Head of caudate nucleus (tissue), 42 donors: ENCODE measurements at regions not wholly inside any gene's neighbourhood (a gene's known extent, or its start where the extent isn't known, plus 50 kb on each side); places are given as distances from the start of the nearest gene placed in this dataset.
"Not testable (repeated sequence)": the region's sequence is repeated elsewhere in the genome, so short reads cannot be mapped to it uniquely, and the experiment has no call there.

ENCODE experiments used
- DNase-seq, 42 donors: peaks; one replicate each; pipeline versions ENCODE4 v3.0.0 to v3.0.0-alpha.2; 2020 to 2021; ENCODE audit warnings: mixed read lengths in 7 of 42
- intact Hi-C: fragments of 100-400 bp; cut with DNase I; formaldehyde crosslinking; loops from one replicate; pipeline ENCODE4 v1.15.0; 2022

DNA sequence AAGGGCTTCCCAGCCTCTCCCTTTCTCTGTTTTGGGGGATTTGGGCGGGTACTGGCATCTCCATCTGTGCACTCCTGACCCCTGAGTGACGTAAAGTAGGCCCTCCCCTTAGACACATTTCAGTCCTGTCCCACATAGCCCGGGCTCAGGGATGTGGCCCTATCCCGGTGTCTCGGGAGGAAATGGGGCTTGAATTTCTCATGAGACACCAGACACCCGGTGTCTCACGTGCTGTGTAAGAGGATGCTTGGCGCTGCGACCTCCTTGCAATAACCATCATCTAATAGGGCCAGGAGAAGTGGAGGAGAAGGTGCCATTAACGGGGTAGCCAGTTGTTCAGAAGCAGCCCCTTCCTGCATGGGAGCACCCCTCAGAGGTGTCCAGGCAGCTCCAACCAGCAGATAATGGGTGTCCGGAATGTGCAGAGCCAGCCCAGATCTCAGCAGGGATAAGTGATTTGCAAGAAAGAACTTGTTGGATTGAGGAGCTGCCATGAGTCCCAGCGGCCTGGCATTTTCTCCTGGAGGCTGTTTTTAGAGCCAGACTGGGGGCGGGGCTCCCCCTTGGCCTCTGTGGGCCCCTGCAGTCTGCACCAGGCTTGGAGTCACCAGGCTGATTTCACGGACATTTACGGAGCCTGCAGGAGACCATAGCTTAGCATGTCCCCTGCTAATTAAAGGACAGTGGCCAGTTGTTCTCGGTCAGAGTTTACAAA lies 372.0 kb downstream of the PREX1 start:
- intact Hi-C loops: no loop called here
- DNase-seq: peak in 13 of 42 donors; percentile 5 to 54 (median 25)

DNA sequence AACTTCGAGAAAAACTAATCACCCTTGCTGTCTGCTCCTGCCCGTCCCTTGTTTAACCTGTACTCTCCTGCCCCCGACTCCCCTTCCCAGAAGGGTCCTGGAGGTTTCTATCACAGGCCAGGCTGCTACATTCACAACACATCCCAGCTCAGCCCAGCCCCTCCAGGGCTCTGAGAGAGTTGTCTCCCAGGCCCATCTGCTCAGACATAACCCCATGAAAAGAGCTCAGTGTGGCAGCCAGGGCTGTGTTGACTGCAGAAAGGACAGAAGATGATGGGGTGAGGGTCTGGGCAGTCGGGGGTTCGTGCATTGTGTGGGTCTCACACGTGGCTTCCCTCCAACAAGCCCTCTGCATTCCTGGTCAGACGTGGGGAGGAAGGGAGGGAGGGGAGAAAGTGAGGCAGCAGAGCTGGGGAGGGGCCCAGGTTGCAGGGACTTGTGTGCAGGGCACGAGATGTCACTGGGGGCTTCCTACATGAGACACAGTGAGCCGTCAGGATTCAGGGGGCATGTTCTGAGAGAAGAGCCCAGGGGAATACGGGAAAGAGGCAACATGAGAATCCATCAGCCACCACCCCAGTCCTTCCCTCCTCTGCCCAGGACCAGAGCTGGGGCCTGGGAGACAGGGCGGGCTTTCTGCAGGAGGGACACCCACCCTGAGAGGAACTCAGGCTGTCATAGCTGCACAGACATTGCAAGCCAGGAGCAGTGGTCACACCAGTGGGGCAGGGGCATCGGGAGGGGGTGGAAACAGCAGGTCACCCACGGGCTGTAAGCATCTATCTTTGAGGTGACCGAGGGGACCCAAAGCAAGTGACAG lies 372.9 kb downstream of the PREX1 start:
- intact Hi-C loops: no loop called here
- DNase-seq: no peak

DNA sequence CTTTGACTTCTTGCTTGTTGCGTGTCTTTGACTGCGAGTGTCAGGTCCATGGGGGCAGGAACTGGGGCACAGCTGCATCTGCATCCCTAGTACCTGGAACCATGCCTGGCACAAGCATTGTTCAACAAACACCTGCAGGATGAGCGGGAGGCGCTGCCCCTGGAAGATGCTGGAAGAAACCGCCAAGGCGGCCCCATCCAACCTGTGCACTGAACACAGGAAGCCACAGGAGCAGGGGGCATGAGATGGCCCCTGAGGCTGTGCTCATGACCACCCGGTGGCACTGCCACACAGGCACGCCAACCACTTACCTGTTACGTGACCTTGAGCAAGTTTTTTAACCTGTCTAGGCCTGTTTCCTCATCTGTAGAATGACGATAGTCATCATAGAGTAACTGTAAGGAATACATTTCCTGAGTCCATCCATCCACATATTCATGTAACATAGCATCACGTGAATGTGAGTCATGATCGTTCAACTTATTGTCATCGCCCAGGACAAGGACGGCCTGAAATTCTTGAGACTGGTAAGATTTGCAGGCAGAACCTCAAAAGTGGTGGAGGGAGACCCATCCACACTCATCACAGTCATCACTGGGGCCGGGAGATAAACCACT lies 374.2 kb downstream of the PREX1 start:
- intact Hi-C loops: no loop called here
- DNase-seq: no peak

DNA sequence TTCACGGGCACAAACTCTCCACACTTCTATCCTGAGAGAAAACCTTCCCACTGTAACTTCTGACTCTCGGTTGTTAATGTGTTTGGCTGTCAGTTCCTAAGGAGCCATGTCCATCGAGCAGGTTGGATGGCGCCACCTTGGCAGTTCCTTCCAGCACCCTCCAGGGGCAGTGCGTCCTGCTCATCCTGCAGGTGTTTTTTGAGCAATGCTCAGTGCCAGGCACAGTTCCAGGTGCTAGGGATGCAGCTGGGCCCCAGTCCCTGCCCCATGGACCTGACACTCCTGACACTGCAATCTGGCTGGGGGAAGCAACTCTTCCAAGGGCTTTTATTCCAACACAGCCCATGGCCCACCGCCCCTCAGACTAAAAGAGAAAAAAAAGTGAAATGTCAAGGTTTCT lies 376.4 kb downstream of the PREX1 start:
- intact Hi-C loops: no loop called here
- no peak for DNase-seq

DNA sequence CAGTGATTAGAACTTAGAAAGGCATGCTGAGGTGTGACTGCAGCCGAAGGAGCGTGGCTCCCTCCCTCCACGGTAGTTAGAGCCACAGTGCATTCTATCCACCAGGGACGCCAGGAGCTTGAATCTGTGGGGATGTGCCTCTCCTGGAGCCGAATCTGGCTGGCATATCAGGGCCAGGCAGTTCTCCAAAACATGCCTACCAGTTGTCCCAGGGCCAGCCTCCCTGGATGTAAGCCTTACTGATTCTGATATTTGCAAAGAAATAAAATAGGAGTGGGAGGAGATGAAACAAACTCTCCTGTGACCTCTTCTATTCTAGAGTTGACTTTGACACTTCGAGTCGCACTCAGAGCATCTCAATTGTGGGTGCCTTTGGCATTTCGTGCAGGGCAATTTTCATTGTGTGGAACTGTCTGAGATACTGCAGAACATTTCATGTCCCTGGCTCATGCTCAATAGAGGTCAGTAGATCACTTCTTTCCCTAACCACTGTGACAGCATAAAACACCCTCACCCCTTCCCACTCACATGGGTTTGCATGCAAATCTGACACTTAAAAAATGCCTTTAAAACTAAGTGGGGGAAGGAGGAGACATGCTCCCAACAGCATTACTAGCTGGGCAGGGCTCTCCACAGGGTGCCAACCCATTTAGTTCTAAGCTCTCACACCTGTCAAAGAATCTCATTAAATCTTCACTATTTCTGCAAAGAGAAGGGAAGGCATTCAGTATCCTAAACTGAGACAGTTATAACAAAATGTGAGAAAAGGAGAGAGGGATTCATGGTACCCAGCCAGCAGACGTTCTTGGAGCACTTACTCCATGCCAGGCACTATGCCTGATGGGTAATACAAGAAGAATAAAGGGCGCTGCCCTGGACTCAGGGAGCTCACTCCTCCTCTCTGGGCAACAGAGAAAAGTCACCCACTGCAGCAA lies 378.9 kb downstream of the PREX1 start:
- intact Hi-C loops: no loop called here
- DNase-seq: peak in 2 of 42 donors; percentile 14

DNA sequence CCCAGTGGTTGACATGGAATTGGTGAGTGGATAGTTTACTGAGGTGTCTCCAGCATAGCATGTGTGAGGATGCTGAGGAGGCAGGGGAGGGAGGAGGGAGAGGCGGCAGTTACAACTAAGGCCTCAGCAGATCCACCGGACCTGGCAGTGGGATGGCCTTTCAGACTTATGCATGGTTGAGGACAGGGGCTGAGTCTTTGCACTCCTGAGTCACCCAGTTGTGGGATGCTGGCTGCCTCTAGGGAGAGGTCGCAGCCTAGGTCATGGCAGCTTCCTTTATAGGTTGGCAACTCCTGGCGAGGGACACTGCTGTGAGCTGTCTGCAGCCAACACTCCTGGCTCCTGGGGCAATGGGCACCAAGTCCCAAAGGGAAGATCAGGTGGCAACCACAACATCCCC lies 380.3 kb downstream of the PREX1 start:
- intact Hi-C loops: no loop called here
- DNase-seq: no peak

DNA sequence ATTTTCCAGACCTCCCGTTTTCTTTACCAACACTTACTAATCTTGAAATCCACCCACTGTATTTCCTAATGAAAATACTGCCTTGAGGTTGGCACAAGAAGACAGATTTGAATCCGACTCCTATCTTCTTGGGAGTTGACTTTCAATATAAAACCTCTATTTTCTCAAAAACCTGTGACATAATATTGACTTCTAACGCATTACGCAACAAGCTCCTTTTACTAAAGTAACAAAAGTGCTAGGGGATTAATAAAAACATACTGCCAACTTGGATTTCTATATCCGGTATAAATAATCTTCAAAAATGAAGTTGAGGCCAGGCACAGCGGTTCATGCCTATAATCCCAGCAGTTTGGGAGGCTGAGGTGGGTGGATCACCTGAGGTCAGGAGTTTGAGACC lies 382.0 kb downstream of the PREX1 start:
- intact Hi-C loops: no loop called here
- no peak for DNase-seq

DNA sequence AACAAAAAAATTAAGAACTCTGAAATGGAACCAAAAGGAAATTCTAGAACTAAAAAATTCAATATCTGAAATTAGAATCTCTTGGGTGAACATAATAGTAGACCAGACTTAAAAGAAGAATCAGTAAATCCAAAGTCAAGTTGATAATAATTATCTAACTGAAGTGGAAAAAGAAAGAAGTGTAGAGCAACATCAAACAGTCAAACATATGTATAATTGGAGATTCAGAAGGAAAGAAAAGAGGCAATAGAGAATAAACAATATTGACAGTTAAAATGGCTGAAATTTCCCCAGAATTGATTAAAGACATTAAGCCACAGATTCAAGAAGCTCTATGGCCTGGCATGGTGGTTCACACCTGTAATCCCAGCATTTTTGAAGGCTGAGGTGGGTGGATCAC lies 383.6 kb downstream of the PREX1 start:
- intact Hi-C loops: no loop called here
- DNase-seq: no peak

DNA sequence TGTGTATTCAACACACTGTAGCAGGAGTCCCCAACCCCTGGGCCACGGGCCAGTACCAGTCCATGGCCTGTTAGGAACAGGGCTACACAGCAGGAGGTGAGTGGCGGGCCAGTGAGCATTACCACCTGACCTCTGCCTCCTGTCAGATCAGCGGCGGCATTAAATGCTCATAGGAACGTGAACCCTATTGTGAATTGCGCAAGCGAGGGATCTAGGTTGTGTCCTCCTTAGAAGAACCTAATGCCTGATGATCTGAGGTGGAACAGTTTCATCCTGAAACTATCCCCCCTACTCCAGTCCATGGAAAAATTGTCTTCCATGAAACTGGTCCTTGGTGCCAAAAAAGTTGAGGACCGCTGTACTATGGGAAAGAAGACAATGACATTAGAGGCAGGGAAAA lies 386.9 kb downstream of the PREX1 start:
- intact Hi-C loops: no loop called here
- DNase-seq: no peak

DNA sequence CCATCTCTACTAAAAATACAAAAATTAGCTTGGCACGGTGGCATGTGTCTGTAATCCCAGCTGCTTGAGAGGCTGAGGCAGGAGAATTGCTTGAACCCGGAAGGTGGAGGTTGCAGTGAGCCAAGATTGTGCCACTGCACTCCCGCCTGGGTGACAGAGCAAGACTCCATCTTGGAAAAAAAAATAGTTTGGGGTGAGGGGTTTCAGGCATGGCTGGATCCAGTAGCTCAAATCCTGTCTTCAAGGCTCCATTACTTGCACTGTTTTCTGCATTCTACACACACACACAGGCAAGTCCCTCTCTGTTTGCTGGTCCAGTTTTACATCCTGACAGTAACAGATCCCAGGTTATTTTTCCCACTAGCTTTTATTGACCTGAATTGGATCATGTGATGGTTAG lies 387.5 kb downstream of the PREX1 start:
- intact Hi-C loops, DNase-seq: not testable (repeated sequence)

DNA sequence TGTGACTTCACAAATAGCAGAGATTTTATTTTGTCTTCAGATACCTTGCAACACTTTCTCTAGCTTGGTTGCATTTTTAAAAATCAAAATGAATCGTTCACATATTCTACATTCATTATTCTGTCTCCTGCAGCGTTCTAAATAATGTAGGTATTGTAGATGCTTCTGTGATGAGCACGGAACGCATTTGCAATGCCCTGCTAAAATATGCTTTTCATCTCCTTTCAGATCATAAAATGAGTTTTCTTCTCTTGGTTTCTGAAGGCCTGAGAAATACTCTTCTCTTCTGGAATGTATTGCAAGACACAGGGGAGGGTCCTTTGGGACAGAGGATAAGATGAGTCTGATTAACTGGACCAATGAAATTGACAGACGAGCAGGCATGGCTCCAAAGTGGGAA lies 390.7 kb downstream of the PREX1 start:
- no peak for DNase-seq
- intact Hi-C loops: no loop called here

DNA sequence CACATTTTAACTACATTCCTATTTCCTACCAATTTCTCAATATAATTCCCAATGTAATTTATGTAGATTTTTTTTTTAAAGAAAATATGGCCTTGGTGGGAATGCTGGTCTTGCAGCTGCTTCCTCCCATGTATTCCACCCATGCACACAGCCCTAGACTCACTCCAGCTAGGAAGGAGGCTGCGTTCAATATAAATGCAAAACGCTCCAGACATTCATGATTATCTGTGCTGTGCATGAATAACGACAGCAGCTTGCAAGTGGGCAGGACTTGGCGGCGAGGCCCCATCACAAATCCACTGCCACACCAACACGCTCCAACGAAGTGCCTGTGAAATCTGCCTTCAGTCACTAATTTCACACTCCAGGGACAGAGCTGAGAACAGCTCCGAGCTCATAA lies 391.2 kb downstream of the PREX1 start:
- intact Hi-C loops, DNase-seq: not testable (repeated sequence)

DNA sequence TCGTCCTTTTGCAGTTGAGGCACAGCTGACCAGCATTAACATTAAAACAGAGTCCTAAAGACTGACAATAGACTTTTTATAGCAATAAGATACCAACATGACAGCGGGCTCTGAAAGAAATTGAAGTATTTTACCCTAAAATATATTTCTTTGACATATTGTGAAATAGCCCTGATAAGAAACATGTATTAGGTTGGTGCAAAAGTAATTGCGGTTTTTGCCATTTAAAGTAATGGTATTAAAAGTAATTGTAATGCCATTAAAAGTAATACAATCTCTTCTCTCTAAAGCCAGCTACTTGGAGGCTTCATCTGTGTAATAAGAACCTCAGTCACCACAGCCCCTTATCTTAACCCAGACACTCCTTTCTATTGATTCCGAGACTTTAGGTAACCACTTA lies 394.6 kb downstream of the PREX1 start:
- DNase-seq: no peak
- intact Hi-C loops: no loop called here

DNA sequence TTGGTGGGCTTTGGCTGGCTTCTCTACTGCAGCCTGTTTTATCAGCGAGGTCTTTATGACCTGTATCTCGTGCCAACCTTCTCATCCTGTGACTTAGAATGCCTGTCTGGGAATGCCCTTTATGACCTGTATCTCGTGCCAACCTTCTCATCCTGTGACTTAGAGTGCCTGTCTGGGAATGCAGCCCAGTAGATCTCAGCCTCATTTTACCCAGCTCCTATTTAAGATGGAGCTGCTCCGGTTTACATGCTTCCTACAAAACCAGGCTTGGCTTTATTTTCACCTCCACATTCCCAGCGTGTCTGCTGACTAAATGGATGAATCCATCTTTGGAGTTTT lies 395.3 kb downstream of the PREX1 start:
- intact Hi-C loops: no loop called here
- DNase-seq: no peak

DNA sequence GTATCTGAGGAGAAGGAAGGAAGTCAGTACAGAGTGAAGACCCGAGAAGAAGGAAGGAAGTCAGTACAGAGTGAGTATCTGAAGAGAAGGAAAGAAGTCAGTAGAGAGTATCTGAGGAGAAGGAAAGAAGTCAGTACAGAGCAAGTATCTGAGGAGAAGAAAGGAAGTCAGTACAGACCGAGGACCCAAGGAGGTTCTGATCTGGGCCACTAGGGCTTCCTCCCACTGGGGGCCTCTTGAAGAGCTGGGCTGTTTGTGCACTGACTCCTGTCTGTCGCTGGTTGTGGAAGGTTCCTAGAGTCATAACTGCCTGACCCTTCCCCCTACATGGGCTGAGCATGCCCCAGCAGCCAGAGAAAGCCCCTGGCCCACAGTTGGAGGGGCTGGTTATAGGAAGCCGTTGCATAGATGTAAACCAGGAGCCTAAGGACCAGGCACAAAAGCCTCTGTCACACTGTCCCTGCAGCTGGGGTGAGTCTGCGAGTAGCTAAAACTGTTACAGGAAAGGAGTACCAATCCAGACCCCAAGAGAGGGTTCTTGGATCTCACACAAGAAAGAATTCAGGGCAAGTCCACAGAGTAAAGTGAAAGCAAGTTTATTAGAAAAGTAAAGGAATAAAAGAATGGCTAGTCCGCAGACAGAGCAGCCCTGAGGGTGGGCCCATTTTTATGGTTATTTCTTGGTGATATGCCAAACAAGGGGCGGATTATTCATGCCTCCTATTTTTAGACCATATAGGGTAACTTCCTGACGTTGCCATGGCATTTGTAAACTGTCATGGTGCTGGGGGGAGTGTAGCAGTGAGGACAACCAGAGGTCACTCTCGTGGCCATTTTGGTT lies 395.9 kb downstream of the PREX1 start:
- intact Hi-C loops: no loop called here
- DNase-seq: no peak

DNA sequence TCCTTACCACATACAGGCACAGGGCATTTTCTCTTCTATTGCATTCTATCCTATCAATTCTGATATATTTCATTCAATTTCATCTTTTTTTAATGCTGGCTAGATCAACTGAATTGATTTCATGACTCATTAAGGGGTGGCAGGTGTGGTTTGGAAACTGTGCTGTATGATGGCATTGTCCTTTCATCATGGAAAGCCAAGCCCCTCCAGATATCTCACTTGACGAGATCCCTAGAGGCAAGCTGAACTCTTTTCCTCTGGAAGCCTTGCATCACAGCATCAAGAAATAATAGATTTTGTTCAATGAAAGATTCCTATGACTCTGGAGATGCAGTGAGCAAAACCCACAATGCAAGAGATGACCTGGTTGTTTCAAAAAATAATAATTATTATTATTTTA lies 401.2 kb downstream of the PREX1 start:
- no peak for DNase-seq
- intact Hi-C loops: no loop called here

DNA sequence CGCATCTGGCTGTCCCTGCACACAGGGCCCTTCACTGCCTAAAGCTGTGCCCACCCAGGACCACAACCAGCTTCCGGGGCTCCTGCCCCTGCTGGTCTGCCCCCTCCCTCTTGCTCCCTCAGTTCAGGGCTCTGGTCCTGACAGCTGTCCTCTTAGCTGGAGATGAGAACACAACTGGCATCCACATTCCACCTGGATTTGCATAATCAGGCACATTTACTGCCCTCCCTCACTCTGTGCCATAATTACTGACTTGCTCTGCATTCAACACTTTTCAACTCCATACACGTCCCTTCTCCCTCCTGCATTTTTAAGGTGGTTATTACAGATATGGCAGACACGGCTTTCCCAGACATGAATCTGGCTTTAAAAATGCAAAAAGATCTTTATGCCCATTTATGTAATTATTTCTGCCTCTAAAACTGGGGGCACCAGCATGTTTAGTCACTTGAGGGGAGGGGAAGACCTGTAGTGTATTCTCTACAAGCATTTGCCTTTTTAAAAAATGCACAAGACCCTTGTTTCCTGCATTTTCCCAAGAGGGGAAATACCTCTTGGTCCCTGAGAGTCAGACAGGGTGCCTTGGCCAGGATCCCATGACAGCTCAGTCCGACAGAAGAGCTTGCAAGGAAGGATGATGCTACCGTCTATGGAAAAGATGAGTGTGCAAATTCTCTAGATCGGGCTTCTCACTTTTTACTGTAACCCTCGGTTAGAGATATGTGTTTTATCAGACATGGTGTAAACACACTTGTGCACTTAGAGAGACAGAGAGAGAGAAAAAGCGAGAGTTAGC lies 401.8 kb downstream of the PREX1 start:
- DNase-seq: no peak
- intact Hi-C loops: no loop called here

DNA sequence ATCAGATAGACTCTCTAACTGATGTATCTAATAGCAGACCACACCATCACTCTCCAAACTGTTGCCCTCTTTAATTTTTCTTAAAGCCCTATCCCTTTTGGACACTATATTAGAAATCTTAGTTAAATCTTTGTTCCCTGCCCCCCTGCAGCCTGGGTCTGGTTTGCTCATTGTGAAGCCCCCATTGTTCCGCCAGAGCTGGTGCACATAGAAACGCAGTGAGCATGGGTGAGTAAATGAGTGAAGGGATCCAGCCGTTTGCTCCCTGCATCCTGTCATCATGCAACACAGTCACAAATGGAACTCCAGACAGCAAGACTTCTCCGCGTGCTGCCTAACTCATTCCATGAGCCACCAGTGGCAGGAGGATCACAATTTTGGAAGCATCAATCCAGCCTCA lies 402.5 kb downstream of the PREX1 start:
- DNase-seq: no peak
- intact Hi-C loops: no loop called here
